Activated CD4-positive, alpha-beta T cell treated with anti-CD3 and anti-CD28 coated beads, Interleukin-2, Interleukin-6, amounts not matched to agents 100 ng/mL and 50 ng/mL, durations not matched to agents 16 hours and 8 hours (primary cell): ENCODE measurements at regions not wholly inside any gene's neighbourhood (a gene's known extent, or its start where the extent isn't known, plus 50 kb on each side); places are given as distances from the start of the nearest gene placed in this dataset.
A peak's percentile ranks its signal among the peaks of the same experiment; 100 is the strongest.

Source experiments
- DNase-seq: peaks from one replicate; pipeline ENCODE4 v3.0.0-alpha.2; 2020

DNA sequence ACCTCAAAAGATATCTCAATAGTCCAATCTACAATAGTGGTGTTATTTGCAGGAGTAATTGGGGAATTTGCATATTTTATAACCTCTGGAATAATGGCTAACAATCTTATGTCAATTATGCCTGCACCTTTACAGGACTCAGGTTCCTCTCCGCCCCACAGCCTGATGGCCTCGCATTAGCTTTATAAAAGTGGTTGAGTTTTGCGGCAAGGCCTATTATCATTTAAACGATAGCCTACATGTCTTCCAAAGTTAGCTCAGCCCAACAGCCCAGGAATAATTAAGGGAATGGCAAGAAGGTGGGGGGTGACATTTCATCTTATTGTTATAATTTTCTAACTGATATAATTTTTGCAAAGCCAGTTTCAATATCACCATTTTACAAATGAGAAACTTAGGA lies 97.3 kb downstream of the RTP4 start:
- no peak for DNase-seq

DNA sequence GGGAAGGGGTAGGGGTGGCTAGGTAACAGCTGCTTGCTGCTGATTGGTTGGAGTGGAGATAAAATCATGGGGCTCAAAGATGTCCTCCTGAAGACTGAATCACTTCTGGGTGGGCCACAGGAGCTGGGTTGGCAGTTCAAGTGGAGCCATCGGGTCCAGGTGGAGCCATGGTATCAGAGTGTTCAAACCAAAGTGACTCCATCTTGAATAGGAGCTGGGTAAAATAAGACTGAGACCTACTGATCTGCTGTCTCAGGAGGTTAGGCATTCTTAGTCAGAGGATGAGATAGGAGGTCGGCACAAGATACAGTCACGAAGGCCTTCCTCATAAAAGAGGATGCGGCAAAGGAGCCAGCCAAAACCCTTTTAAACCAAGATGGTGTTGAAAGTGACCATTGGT lies 96.5 kb downstream of the RTP4 start:
- no peak for DNase-seq

DNA sequence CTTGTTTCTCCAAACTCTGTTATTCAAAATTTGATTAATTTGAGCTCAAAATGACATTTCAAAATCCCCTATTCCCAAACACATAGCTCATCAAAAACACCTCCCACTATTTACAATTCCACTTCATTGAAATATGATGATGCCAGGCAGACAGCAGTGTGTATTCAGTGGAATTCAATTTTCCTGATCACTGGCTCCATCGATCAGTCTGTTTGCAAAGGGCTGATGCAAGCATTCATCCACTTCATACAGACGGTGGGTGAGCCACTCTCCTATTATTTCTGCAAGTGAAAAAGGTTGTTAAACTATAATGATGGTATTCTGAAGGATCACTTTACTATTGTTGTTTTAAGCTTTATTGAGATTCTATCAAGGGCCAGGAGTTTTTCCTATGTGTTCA lies 90.7 kb downstream of the RTP4 start:
- DNase-seq: no peak

DNA sequence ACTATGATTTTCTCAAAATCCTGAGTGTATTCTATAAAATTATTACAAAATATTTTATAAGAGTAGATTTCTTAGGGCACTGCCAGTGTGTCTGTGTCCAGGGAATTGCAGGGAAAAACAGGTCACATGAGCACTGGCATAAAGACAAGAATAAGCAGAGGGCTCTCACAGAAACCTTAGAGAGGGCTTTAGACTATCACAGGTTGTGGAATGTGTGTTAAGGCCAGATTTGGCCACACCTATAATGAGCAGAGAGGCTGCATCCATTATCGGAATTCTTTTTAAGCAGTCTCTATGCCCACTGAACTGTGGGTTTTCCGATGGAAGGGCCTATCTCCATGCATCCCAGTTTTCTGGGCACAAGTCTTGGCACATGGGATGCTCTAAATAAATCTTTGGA lies 90.2 kb downstream of the RTP4 start:
- no peak for DNase-seq

DNA sequence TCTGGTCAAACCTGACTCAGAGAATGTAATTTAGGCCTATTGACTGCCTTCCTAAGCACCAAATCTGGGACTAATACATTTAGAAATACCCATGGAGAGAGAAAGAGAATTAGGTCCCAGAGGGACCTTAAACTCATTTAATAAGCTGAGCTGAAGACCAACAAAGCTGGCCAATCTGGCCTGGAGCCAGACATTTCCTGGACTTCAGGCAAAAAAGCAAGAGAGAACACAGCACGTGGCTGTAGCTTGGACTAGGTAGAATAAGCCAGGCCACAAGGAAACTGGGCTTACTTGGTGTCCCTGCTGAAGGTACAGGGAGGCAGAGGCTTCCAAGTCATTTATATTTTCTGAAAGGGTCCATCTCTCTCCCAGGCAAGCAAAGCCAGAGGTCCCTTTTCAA lies 88.1 kb downstream of the RTP4 start:
- DNase-seq: no peak

DNA sequence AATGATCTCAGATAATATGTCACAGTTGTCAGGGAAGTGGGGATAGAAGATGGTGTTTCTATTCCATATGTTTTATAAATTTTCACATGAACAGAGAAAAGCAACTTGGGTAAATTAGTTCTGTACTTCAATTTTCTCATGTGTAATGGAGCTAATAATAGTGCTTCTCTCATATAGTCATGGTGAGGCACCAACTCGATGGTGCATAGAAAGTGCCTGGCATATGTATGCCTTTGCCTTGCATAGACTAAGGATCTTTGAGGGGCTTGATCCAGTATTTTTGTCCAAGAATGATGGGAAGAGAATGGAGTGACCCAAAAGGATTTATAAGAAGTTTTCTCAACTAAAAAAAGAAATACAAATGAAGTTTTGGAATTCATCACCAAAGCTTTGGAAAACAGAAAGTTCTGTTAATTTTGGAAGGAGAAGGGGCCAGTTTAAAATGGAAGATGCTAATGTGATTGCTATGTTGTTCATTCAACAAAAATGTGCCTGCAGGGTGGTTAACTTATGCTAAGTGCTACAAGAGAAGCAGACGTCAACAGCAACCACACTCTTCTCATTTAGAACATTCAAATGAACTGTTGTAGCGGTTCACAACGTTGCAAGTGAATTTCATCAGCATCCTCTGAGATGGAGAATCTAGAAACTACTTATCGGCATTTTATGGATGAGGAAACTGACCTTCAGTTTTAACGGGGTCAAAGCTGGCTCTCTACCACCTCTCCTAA lies 86.1 kb downstream of the RTP4 start:
- no peak for DNase-seq

DNA sequence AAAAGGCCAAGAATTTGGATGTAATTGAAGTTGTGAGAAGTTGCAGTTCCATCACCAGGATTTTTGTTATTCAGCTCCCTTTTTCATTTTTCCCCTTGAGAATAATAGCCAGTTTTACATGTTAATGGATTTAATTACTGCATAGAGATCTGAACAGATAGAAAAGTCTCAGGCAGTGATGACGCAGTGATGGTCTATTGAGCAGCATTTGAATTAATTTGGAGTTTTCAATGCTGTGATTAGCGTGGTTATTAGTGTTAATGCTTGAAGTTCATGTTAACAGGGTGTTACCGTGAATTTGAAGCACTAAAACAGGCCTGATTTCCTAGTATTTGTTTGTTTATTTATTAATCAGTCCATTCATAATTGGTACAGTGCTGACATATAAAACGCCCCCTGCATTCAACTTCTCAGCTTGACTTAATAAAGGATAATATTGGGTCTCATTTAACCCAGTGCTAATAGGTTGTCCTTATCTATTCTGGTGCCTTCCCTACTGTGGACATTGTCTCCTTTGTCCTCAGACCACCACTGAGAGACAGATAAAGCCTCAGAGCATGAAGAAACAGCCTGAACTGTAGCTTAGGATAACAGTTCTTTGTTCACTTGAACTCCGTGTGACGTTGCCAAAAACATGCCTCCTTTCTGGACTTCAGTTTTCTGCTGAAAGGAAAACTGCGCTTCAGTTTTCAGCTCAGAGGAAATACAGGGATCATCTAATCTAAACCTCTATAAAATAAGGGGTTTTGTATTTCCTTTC lies 82.4 kb downstream of the RTP4 start:
- no peak for DNase-seq

DNA sequence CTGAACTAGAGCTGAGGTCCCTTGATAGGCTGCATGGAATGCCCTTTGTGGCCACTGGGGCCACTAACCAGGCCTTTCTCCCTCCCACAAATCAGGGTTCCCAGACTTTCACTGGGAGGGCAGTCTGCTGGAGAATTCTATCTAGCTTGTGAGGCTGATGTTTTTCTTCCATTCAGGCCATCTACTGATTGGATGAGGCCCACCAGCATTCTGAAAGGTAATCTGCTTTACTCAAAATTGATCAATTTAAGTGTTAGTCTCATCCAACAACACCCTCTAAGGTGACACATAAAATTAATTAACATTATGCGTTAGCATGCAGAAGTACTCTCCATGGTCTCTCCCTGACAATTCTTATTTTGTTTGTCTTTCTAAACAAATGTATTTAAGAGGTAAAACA lies 80.5 kb downstream of the RTP4 start:
- no peak for DNase-seq

DNA sequence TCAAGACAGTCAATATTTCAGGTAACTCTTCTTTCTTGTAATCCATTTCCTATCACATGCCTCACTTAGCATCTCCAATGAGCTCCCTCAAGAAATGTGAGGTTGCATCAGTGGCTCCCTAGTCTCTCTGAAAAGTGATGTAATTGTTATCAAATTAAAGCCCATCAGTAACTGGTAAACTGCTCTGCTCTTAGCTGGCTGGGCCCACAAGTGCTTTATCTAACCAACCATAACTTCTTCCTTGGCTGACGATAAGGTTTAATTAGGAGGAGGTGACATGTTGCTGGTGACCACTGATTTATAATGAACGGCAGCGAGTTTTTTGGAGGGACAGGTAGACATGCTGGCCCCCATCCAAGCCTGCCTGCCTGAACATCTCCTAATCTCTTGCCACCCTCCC lies 79.6 kb downstream of the RTP4 start:
- DNase-seq: no peak

DNA sequence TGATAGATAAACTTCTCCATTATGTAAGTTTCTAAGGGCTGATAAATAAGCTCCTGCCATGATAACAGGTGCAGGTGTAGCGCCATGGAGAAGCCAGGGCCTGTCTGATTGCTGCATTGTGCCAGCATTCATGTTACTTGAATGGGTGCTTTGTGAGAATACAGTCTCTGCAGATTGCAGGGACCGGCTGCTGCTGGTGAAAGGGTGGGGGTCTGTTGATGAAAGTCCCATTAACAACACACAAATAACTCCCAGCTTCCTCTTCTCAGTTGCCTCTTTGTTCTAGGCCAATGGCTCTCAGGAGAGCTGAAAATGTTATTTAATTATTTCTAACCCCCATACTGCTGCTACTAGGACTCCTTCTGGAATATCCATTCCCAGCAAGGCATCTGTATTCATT lies 77.2 kb downstream of the RTP4 start:
- DNase-seq: no peak

DNA sequence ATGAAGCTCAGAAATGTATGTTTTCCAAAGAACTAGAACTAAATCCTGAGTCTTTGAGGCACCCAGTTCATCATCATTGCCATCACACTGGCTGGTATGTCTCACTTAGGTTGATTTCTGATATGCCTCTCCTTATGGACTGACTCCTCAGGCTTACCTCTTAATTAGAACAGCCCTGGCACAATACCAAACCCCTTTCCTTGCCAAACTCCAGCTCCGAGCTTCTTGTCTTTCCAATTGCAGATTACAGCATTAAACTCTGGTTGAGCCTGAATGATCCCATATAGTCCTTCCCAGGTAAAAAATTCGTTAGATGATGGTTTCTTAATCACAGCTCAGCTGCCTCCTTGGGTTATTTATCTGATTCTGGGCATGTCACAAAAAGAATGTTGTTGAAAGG lies 66.3 kb downstream of the RTP4 start:
- DNase-seq: no peak

DNA sequence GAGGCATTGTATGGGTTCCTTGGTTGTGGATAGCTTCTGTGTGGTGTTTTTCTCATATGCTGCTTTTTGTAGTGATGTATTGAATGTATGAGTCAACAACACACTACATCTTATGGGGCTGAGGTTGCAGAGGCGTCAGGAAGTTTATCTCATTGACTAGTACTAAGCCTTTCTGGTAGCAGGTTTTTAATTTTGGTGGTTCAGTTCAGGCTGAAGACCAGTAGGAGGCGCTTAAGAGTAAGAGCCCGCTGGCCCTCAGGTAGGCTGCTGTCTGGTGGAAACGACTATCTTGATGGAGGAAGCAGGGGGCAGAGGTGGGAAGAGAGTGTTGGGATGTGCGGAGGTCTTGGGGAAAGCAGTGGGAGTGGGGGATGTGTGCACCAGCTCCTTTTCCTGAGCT lies 62.4 kb downstream of the RTP4 start:
- DNase-seq: peak; percentile 1
